ENCODE measurements at regions not wholly inside any gene's neighbourhood (a gene's known extent, or its start where the extent isn't known, plus 50 kb on each side); places are given as distances from the start of the nearest gene placed in this dataset.

DNA sequence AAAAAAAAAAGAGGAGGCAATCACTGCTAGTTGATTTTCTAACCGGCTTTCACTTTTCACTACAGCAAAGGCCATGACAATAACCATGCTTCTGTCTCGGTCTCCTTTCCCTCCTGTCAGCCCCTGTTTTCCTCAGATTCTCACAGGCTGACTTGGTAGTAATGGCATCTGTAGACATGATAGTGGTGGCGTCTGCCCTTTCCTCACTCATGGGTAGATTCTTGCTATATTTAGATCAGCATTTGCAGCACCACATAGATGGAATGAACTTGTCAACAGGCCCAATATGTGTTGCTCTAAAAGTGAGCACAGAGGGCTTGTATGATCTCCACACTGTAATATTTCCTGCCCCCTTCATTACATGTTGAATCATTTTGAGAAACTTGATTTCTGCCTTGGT is 120.3 kb upstream of the FTMT start:
- DNase-seq = no peak

DNA sequence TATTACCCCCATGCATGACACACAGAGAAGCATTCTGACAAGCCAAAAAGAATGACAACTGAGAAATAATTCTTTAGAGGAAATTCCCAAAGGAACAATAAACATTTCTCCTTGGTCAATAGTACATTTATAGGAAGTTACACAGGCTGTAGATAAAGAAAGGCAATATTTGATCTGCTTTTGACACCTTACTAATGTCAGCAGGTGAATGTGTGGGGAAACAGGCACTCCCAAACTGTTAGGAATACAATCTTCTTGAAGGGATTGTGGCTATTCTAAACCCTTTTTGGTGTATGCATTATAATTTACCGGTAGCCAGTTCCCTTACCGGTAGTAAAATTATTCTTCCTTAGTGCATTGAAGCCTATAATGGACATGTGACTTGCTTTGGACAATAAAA is 116.1 kb upstream of the FTMT start:
- no peak for DNase-seq

DNA sequence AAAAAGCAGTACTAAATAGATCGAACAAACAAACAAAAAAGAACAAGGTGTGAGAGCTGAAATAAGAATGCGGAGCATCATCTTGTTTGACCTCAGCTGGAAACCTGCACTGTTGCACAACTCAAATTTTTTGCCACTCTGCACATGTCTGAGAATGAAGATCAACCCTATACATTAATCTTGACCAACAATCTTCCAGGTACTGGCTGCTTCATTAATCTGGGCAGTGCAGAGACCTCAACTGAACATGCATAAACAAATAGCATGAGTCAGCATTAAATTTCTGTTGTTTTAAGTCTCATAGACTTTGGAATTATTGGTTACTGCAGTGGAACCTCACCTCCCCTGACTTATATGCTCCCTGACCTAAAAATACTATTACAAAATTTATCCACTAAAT is 114.6 kb upstream of the FTMT start:
- DNase-seq = no peak

DNA sequence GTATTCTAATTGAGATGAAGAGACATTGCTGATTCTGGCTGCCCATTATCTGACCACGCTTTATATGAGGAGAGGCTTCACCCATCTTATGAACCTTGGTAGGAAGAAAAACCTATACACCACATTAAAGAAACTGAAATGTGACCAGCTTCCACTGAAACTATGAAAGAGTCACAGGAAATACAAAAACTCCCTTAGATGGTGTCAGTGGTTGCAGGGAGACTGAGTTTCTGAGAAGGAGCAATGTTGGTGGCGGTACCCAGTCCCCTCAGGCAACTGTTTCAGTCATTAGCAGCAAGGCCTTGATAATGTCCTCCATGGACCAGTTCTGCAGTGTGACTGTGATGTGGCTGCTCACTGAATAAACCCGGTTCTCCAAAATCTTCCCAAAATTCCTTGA is 110.5 kb upstream of the FTMT start:
- DNase-seq = no peak

DNA sequence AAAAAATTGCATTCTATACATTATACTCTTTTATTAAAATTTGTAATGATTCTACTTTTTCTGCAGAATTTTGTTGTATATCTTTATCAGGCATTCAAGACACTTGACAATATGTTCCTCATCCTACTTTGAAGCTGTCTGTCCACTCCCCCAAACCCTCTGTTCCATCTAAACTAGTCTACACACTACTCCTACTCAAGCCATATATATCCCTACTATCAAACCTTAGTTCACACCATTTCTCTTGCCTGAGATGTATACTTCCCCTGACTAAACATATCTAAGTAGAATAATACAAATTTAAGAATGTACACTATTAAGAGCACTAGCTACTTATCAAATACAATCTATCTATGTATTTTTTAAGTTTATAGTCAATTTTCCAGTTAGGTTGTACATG is 107.1 kb upstream of the FTMT start:
- DNase-seq = peak in 4 of 56 donors; percentile 1 to 13 (median 2)

DNA sequence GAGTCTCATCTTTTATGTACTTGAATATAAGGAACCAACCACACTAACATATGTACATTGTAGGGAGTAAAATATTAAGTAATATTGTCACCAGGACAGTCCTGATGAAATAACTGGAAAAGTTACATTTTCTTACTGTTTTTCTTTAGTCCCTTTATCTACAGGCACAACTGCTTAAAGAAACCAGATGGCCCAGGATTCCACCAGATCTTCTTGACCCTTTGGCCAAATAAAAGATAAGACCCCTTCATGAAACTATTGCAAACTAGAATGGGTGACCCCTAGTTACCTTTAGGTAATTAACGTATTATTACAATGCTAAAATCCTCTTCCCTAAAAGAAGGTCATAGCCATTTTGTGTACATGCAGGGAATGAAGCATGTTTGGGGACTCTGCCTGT is 106.3 kb upstream of the FTMT start:
- DNase-seq = no peak

DNA sequence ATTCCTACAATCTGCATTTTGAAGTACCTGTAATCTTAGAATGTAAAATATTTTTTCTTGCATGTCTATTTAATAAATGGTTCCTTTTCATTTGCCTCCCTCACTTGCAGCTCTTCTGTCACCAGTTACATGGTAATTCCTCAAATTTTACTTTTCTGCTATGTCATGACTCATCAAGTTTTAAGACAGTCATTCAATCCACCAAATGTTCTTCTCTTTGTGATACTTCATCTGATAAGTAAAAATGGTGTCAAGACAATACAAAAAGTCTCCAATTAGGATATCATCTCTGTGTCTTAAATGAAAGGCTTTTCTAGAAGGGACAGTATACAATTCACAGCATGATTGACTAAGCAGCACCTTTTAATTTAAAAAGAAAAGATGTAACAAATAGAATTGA is 104.9 kb upstream of the FTMT start:
- DNase-seq = no peak

DNA sequence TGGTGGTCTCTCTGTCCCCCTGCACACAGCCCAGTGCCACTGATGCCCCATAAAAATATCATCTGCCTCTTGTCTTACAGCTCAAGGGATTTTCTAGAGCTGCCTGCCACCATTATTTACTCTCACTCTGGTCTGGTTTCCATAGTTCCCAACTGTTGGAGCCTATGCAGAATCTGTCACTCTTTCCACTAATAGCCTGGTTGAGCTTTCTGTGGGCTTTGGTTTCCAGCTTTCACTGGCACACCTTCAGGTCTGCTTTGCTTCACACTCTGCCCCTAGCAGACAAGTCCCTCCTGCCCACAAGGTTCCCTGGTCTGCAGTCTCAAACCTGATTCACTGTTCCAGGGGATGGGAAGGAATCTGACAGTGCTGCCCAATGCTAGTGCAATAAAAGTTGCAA is 103.0 kb upstream of the FTMT start:
- DNase-seq = peak in 4 of 56 donors; percentile 1 to 22 (median 4)

DNA sequence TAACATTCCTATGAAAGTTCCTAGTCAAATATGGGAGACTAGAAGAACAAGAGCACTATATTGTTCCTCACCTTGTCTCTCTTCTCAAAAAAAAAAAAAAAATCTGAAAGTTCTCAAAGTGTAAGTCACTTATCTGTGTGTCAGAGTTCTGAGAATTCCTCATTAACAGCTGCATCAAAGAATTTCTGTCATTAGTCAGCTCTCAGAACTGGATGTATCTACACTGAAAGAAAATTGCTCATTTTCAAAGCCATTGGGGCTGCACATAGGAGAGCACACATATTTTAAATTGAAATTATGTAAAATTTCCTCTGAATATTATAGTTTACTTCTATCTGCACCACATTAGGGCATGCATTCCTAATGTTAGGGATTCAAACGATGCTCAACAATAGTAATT is 99.5 kb upstream of the FTMT start:
- no peak for DNase-seq

DNA sequence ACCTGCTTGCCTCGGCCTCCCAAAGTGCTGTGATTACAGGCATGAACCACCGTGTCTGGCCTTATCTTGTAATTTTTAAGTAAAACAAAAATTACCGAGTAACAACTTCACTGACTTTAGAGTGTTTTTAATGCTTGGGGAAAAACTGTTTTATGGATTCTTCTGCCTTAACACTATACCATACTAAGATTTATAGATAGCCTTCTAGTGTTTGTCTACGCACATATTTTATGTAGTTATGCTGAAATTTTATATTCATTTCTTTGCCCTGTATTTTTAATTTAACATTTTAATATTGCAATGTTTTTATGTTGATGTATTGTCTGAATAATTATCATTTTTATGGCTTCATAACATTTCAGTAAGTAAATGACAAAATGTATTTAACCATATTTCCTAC is 96.4 kb upstream of the FTMT start:
- no peak for DNase-seq

DNA sequence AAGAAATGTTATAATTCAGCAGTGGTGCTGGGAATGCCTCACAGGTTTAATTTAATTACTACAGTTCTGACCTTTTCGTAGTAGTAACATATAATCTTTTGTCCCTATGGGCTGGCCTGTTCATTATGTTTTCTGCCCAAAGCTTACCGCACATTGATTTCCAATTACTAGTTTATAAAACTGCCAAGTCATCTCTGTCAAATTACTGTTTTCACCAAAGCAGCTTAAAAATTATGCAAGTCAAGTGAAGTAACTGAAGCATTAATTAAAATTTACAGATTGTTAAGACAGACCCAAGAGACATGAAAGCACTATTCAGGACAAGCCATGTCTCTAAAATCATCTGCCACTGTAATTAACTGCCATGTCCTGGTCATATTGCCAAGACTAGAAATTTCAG is 93.9 kb upstream of the FTMT start:
- DNase-seq = no peak

DNA sequence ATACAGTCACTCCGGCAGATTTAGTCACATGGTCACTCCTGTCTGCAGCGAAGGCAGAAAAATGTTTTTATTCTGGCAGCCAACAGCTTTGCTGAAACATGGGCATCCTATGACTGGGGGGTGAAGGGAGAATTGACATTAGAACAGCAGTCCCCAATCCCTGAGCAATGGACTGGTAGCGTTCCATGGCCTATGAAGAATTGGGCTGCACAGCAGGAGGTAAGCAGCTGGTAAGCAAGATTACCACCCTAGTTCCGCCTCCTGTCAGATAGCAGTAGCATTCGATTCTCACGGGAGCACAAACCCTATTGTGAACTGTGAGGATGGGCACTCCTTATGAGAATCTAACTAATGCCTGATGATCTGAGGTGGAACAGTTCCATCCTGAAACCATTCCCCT is 93.1 kb upstream of the FTMT start:
- no peak for DNase-seq

DNA sequence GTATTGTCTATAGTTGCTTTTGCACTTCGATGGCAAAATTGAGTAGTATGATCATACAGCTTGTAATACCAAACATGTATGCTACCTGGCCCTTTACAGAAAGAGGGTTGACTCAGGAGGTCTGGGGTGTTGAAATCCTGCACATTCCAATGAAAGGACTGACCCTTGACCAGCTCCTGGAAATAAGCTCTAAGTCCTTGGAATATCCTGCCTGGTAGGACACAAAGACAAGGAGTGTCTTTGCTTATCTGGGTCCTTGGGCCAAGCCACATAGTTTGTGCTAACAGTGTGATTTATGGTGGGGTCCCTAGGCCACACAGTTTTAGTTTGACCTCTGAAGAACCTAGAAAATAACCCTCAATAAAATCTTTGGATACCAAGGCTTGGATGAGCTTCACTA is 89.3 kb upstream of the FTMT start:
- DNase-seq = no peak

DNA sequence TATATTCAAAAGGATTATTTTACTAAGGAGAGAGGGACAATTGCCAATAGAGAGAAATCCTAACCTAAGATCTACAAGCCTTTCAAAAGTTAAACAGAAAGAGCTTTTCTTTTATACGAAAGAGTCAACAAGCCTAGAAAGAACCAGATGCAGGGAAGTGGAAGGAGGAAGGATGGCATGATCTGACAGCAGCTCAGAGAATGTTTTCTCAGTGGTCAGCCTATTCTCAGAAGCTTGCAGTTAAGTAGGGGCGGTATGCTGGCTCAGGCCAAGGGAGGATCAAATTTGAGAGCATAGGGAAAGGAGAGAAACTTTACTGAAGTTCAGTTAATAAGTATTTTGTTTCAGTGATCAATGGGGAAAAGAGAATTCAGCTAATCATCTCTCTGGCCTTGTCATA is 88.0 kb upstream of the FTMT start:
- DNase-seq = no peak

DNA sequence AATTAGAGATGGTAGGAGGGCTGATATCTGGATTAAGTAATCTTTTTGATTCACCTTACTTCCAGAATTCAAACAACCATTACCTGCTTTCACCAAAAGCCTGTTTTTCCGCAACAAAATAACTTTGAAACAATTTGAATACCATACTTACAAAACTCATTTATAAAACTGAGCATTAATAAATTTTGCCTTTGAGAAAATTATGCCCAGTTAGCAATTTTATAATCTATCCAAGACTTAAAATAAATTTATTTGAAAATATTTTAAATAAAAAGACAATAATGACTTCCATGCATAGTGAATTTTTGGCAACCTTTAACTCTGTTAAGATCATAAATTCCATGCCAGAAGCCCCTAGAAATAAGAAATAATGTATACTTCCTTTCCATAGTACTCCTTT is 71.3 kb upstream of the FTMT start:
- no peak for DNase-seq

DNA sequence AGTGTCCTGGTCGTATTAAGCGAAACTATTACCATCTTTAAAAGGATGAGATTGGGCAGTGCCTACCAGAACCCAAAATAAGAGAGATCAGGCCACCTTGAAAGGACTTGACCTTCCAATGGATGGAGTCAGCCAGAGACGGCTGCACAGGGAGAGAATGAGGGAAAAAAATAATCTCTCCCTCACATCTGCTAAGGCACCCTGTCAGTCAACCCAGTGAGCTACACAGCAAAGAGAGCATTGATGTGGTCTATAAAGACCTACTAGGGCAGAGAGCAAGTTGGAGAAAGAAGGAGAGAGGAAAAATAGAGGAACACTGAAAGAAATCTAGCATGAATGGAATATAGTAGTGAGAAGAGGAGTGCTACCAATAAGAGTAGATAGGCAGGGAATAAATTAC is 68.0 kb upstream of the FTMT start:
- DNase-seq = no peak

DNA sequence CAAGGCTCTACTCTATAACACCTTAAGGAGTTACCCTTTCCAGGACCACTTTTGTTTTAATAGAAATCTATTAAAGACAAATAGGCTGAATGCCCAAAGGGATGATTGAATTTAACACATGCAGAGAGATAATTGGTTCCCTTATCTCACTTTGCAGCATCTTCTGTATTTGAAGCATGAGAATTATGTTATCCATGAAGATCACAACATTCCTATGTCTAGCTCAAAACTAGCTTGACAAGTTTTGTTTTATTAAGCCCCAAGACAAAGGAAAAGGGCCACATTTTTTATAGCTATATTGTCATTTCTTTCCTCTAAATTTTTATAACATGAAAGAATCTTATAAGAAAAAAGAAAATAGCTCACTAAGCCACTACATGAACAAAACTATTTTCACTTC is 57.9 kb upstream of the FTMT start:
- DNase-seq = no peak

DNA sequence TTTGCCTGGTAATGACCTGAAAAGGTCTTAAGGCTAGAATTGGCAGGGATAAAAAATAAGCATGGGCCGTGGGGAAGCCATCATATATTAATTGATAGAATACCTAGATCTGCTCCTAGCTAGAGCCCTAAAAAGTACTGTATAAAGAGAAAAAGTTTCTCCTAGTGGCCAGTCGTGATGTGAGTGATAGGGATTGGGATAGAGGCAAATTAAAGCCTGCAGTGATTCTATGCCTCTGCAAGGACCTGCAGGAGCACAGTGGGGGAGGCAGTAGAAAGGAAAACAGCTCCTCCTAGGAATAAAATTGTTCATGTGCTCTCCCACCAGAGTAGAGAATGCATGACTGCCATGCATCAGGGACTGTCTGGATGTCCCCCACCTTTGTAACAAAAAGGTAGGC is 56.2 kb upstream of the FTMT start:
- no peak for DNase-seq

DNA sequence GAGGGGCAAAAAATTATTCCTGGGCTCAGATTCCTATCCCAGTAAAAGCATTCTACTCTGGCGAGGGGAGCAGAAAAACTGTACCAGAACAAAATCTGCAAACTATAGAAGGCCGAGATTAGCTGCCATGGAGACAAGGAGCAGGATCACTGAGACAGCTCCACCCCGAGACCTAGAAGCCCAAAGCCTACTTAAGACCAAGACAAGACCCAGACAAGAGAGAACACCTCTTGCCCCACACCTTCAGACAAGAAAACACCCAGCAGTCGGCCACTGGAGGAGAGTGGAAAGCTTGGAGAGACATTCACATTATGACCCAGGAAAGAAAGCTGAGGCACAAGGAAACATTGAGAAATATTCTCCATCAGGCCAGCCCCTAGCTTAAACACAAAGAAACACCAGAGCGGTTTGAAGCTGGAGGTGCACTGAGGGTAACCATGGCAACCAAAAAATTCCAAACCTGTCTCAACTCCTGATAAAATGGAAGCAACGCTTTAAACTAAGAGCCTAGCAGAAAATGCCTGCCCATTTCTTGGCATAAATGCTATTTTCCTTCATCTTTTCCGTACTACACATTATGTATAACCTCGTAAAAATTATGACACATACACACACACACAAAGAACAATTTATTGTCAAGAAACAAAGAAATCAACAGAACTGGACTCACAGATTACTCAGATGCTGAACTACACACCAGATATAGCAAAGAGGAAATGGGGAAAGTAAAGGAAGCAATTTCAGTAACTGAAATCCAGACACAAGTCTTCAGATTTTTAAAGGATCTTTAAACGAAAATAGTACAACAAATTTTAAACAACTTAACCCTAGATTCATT is 53.8 kb upstream of the FTMT start:
- no peak for DNase-seq

Data from amygdala (tissue), 56 donors.